OCI-LY1 (cell line): ENCODE measurements at regions not wholly inside any gene's neighbourhood (a gene's known extent, or its start where the extent isn't known, plus 50 kb on each side); places are given as distances from the start of the nearest gene placed in this dataset.

Source experiments
- EZH2 ChIP-seq: fragments of 200-600 bp; sonication (generic), shearing (Covaris generic); IDR thresholded peaks from 2 replicates; pipeline ENCODE4 v1.8.0; 2017; ENCODE audit warnings: borderline replicate concordance, mixed run types, mild to moderate bottlenecking, antibody characterized with exemption, low read length, moderate library complexity, mixed read lengths
- TF ChIP-seq, protein P1 (sequence below): fragments of 200-600 bp; sonication (generic), shearing (Covaris generic); IDR thresholded peaks from 2 replicates; pipeline ENCODE4 v1.5.1; 2017; ENCODE audit warnings: mild to moderate bottlenecking, antibody characterized with exemption, low read length, moderate library complexity, mixed read lengths

DNA sequence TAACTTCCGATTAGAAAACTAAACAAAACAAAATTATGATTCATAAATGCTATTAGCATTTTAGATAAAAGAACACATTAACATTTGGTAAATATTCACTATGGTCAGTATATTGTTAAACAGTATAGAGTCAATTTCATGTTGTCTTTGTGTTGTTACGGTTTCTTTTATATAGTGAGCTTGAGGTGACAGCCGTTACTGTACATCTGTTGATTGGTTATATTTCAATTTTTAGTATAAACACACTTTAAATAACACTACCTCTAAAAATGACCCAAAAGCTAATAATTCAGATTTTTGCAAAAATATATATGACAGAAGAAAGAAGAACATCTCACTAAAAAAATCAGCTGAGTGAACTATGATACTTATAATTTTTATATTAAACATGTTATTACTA is 249.0 kb upstream of the LUZP2 start:
- TF ChIP-seq, protein P1, sequence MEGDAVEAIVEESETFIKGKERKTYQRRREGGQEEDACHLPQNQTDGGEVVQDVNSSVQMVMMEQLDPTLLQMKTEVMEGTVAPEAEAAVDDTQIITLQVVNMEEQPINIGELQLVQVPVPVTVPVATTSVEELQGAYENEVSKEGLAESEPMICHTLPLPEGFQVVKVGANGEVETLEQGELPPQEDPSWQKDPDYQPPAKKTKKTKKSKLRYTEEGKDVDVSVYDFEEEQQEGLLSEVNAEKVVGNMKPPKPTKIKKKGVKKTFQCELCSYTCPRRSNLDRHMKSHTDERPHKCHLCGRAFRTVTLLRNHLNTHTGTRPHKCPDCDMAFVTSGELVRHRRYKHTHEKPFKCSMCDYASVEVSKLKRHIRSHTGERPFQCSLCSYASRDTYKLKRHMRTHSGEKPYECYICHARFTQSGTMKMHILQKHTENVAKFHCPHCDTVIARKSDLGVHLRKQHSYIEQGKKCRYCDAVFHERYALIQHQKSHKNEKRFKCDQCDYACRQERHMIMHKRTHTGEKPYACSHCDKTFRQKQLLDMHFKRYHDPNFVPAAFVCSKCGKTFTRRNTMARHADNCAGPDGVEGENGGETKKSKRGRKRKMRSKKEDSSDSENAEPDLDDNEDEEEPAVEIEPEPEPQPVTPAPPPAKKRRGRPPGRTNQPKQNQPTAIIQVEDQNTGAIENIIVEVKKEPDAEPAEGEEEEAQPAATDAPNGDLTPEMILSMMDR, result no peak
- no peak for TF ChIP-seq EZH2
